Neural progenitor cell (in vitro differentiated cells): ENCODE measurements at regions not wholly inside any gene's neighbourhood (a gene's known extent, or its start where the extent isn't known, plus 50 kb on each side); places are given as distances from the start of the nearest gene placed in this dataset.

Source experiments
- DNase-seq: peaks from one replicate; pipeline ENCODE4 v3.0.0-alpha.2; 2016; ENCODE audit warnings: low spot score
- H2AFZ ChIP-seq: fragments of 200-600 bp; sonication (generic); replicated peaks from 2 replicates; pipeline ENCODE4 v1.6.1; 2016; ENCODE audit warnings: antibody characterized with exemption
- H3F3A ChIP-seq: fragments of 200-600 bp; sonication (generic); 2 replicates; pipeline ENCODE4 v1.6.1; 2016; ENCODE audit warnings: antibody characterized with exemption, low read depth
- H3K27ac ChIP-seq: fragments of 200-600 bp; sonication (generic); 2 replicates; pipeline ENCODE4 v1.5.1; 2016; ENCODE audit warnings: mild to moderate bottlenecking
- H3K27me3 ChIP-seq: fragments of 200-600 bp; sonication (generic); 2 replicates; pipeline ENCODE4 v1.6.1; 2016; ENCODE audit warnings: mild to moderate bottlenecking, moderate library complexity
- H3K36me3 ChIP-seq: fragments of 200-600 bp; sonication (generic); 2 replicates; pipeline ENCODE4 v1.5.1; 2016
- H3K4me1 ChIP-seq: fragments of 200-600 bp; sonication (generic); 2 replicates; pipeline ENCODE4 v1.6.1; 2016; ENCODE audit warnings: mixed run types
- H3K4me2 ChIP-seq: fragments of 200-600 bp; sonication (generic); 2 replicates; pipeline ENCODE4 v1.6.1; 2016
- H3K4me3 ChIP-seq: fragments of 200-600 bp; sonication (generic); 2 replicates; pipeline ENCODE4 v1.5.1; 2016
- H3K79me2 ChIP-seq: fragments of 200-600 bp; sonication (generic); 2 replicates; pipeline ENCODE4 v1.6.1; 2016; ENCODE audit warnings: low read depth
- H3K9ac ChIP-seq: fragments of 200-600 bp; sonication (generic); 2 replicates; pipeline ENCODE4 v1.6.1; 2016
- H3K9me3 ChIP-seq: fragments of 200-600 bp; sonication (generic); 2 replicates; pipeline ENCODE4 v1.5.1; 2016; ENCODE audit warnings: low read depth
- H4K20me1 ChIP-seq: fragments of 200-600 bp; sonication (generic); 2 replicates; pipeline ENCODE4 v1.6.1; 2016; ENCODE audit warnings: low read depth
- H3K27ac Mint-ChIP-seq: 3 replicates; pipeline ENCODE4 v1.8.0; 2021; ENCODE audit warnings: mixed read lengths
- H3K27me3 Mint-ChIP-seq: 2 replicates; pipeline ENCODE4 v1.8.0; 2022; ENCODE audit warnings: low read depth, mild to moderate bottlenecking, inconsistent platforms, moderate library complexity, mixed read lengths; ENCODE audit not compliant: insufficient read depth
- H3K36me3 Mint-ChIP-seq: 3 replicates; pipeline ENCODE4 v1.8.0; 2021; ENCODE audit warnings: mixed read lengths
- H3K4me1 Mint-ChIP-seq: 3 replicates; pipeline ENCODE4 v1.8.0; 2021; ENCODE audit warnings: mixed read lengths
- H3K4me3 Mint-ChIP-seq: 3 replicates; pipeline ENCODE4 v1.8.0; 2021; ENCODE audit warnings: mild to moderate bottlenecking, moderate library complexity, mixed read lengths
- H3K9me3 Mint-ChIP-seq: 3 replicates; pipeline ENCODE4 v1.8.0; 2020; ENCODE audit warnings: mixed read lengths
- CTCF ChIP-seq: fragments of 200-600 bp; sonication (generic); IDR thresholded peaks from 2 replicates; pipeline ENCODE4 v1.5.1; 2017; ENCODE audit warnings: antibody characterized with exemption, mild to moderate bottlenecking
- EZH2 ChIP-seq: fragments of 200-600 bp; sonication (generic); IDR thresholded peaks from 2 replicates; pipeline ENCODE4 v1.6.1; 2017; ENCODE audit warnings: antibody characterized with exemption, mild to moderate bottlenecking, moderate library complexity
- EZH2phosphoT487 ChIP-seq: fragments of 200-600 bp; sonication (generic); IDR thresholded peaks from 2 replicates; pipeline ENCODE4 v1.6.1; 2017; ENCODE audit warnings: antibody characterized with exemption

- no peaks in the 10 kb centered on the region for H3K36me3 Mint-ChIP-seq
- no peaks in the 10 kb centered on the region for H4K20me1 ChIP-seq
- no peaks in the 10 kb centered on the region for H3K27me3 ChIP-seq
- peaks cover 9% of the 10 kb centered on the region for H3K9me3 Mint-ChIP-seq
- H3K4me3 ChIP-seq = no peak overlapping the region
- H3K9me3 ChIP-seq = peaks cover 6% of the 10 kb centered on the region
- H3F3A ChIP-seq = no peaks in the 10 kb centered on the region
- no peaks in the 10 kb centered on the region for H3K79me2 ChIP-seq
- H3K4me1 Mint-ChIP-seq = no peaks in the 10 kb centered on the region
- DNase-seq = no peak
- no peaks in the 10 kb centered on the region for H3K27me3 Mint-ChIP-seq
- no peaks in the 10 kb centered on the region for H3K4me1 ChIP-seq
- no peak overlapping the region for H3K4me2 ChIP-seq
- H3K9ac ChIP-seq = no peak overlapping the region
- TF ChIP-seq EZH2 = no peak
- no peak for TF ChIP-seq CTCF
- TF ChIP-seq EZH2phosphoT487 = no peak
- H3K4me3 Mint-ChIP-seq = no peak overlapping the region
- H3K27ac Mint-ChIP-seq = no peak overlapping the region
- H3K36me3 ChIP-seq = peaks cover 11% of the 10 kb centered on the region
- H3K27ac ChIP-seq = no peak overlapping the region
- no peak overlapping the region for H2AFZ ChIP-seq
Measured at GRCh38 chr5:166236327-166236726, 2055.1 kb upstream of the WWC1 start.

GRCh38 chr5:166240705-166241104 lies 2050.7 kb upstream of the WWC1 start:
- TF ChIP-seq EZH2phosphoT487 (no peak), EZH2 (no peak), CTCF (no peak)
- no peak overlapping the region for H2AFZ ChIP-seq
- no peak overlapping the region for H3K4me3 ChIP-seq
- Mint-ChIP-seq H3K4me3 (no peak overlapping the region), H3K4me1 (no peaks in the 10 kb centered on the region), H3K9me3 (peaks cover 2% of the 10 kb centered on the region), H3K27ac (no peak overlapping the region), H3K27me3 (no peaks in the 10 kb centered on the region), H3K36me3 (no peaks in the 10 kb centered on the region)
- H3K4me1 ChIP-seq = no peaks in the 10 kb centered on the region
- H3K27ac ChIP-seq = no peak overlapping the region
- H3K9ac ChIP-seq = no peak overlapping the region
- H4K20me1 ChIP-seq = no peaks in the 10 kb centered on the region
- no peak overlapping the region for H3K4me2 ChIP-seq
- H3F3A ChIP-seq = no peaks in the 10 kb centered on the region
- H3K79me2 ChIP-seq = no peaks in the 10 kb centered on the region
- DNase-seq = no peak
- no peaks in the 10 kb centered on the region for H3K9me3 ChIP-seq
- H3K27me3 ChIP-seq = no peaks in the 10 kb centered on the region
- H3K36me3 ChIP-seq = peaks cover 7% of the 10 kb centered on the region

GRCh38 chr5:166245556-166245955 lies 2045.9 kb upstream of the WWC1 start:
- Histone ChIP-seq H3K9ac (no peak overlapping the region), H3K9me3 (no peaks in the 10 kb centered on the region), H3K27me3 (no peaks in the 10 kb centered on the region), H3K4me1 (no peaks in the 10 kb centered on the region), H3K79me2 (no peaks in the 10 kb centered on the region), H3K4me2 (no peak overlapping the region), H3K4me3 (no peak overlapping the region), H3F3A (no peaks in the 10 kb centered on the region), H3K36me3 (no peaks in the 10 kb centered on the region), H2AFZ (no peak overlapping the region), H4K20me1 (no peaks in the 10 kb centered on the region), H3K27ac (no peak overlapping the region)
- no peak for DNase-seq
- Mint-ChIP-seq H3K4me1 (no peaks in the 10 kb centered on the region), H3K27ac (no peak overlapping the region), H3K4me3 (no peak overlapping the region), H3K9me3 (no peaks in the 10 kb centered on the region), H3K36me3 (no peaks in the 10 kb centered on the region), H3K27me3 (no peaks in the 10 kb centered on the region)
- TF ChIP-seq CTCF (no peak), EZH2 (no peak), EZH2phosphoT487 (no peak)

GRCh38 chr5:166251786-166252185 lies 2039.7 kb upstream of the WWC1 start:
- Mint-ChIP-seq H3K27ac (no peak overlapping the region), H3K4me3 (no peak overlapping the region), H3K36me3 (no peaks in the 10 kb centered on the region), H3K27me3 (peaks cover 2% of the 10 kb centered on the region), H3K9me3 (no peaks in the 10 kb centered on the region), H3K4me1 (no peaks in the 10 kb centered on the region)
- H3K79me2 ChIP-seq = no peaks in the 10 kb centered on the region
- no peaks in the 10 kb centered on the region for H3K4me1 ChIP-seq
- TF ChIP-seq EZH2phosphoT487 (no peak), CTCF (no peak), EZH2 (no peak)
- H3K36me3 ChIP-seq = no peaks in the 10 kb centered on the region
- no peaks in the 10 kb centered on the region for H3F3A ChIP-seq
- H4K20me1 ChIP-seq = no peaks in the 10 kb centered on the region
- no peak overlapping the region for H3K27ac ChIP-seq
- H3K9me3 ChIP-seq = no peaks in the 10 kb centered on the region
- no peak overlapping the region for H3K4me2 ChIP-seq
- no peak overlapping the region for H3K9ac ChIP-seq
- H2AFZ ChIP-seq = no peak overlapping the region
- no peak for DNase-seq
- H3K4me3 ChIP-seq = no peak overlapping the region
- no peaks in the 10 kb centered on the region for H3K27me3 ChIP-seq
